ENCODE measurements at regions not wholly inside any gene's neighbourhood (a gene's known extent, or its start where the extent isn't known, plus 50 kb on each side); places are given as distances from the start of the nearest gene placed in this dataset.

DNA sequence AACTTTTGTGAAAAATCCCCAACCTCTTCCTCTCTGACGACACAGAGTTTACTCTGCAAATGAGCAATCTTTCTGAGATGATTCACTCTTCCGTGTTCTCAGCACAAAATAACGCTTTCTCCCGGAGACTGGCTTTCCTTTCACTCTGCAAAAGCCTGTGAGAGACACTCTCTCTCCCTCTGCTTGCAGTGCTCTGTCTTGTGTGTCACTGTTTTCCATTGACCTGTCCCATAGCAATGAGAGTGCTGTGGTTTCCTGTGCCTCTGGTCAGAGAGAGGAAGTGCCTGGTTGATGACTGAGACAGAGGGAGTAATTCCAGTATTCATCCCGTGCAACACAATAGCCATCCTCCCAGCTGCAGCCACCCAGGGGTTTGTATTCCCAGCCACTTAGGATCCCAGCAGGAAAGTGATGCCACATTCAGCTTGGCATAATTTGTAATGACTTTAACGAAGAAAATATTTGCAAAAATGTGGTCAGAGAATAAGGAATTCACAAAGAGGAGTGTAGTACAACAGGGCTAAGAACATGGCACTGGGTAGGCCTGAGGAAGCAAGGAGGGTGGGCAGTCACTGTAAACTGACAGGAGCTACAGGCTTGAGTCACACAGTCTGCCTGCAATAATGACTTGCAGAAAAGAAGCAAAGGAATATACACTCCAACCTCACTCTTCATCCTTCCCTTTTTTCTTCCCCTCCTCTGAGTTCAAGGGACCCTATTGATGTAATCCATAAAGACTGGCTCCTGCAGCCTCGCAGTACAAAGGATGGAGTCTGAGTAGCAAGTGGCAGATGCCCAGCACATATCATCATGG, 463.5 kb upstream of the RGMB start:
- Histone ChIP-seq H3K27ac (no peak overlapping the region), H3K4me1 (ENCODE audit: low read depth, poor library complexity, severe bottlenecking) (no peaks in the 10 kb centered on the region), H3K9ac (no peak overlapping the region), H3K79me2 (ENCODE audit: insufficient read depth, low read depth) (no peaks in the 10 kb centered on the region), H2AFZ (ENCODE audit: low read depth) (no peak overlapping the region), H3K4me3 (IDR thresholded peaks at IDR 0.05; ENCODE audit: insufficient read depth, low read depth, low read length) (no peak overlapping the region), H4K20me1 (ENCODE audit: insufficient read depth) (no peaks in the 10 kb centered on the region), H3K36me3 (ENCODE audit: insufficient read depth) (no peaks in the 10 kb centered on the region), H3K4me2 (no peak overlapping the region), H3K27me3 (ENCODE audit: insufficient read depth, low read depth) (no peaks in the 10 kb centered on the region)
- TF ChIP-seq, protein P1, sequence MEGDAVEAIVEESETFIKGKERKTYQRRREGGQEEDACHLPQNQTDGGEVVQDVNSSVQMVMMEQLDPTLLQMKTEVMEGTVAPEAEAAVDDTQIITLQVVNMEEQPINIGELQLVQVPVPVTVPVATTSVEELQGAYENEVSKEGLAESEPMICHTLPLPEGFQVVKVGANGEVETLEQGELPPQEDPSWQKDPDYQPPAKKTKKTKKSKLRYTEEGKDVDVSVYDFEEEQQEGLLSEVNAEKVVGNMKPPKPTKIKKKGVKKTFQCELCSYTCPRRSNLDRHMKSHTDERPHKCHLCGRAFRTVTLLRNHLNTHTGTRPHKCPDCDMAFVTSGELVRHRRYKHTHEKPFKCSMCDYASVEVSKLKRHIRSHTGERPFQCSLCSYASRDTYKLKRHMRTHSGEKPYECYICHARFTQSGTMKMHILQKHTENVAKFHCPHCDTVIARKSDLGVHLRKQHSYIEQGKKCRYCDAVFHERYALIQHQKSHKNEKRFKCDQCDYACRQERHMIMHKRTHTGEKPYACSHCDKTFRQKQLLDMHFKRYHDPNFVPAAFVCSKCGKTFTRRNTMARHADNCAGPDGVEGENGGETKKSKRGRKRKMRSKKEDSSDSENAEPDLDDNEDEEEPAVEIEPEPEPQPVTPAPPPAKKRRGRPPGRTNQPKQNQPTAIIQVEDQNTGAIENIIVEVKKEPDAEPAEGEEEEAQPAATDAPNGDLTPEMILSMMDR (conservative IDR thresholded peaks at IDR 0.05; ENCODE audit: low read depth, low read length), result no peak

DNA sequence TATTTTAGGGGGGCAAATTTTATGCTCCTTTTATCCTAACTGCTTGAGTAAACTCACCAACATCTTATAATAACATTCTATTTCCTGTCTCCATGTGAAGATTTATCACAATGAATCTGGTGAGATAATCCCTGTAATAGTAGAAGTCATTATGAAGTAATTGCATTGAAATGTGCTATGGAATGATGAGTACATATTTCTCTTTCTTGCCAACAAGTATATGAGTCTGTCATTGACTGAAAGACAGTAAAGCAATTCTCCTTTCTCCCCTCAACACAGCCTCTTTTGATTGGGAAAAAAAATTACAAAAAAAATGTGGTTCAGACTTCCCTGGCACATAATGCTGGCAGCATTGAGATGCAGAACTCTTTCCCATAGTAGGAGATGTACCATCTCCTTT, 459.2 kb upstream of the RGMB start:
- no peaks in the 10 kb centered on the region for H3K4me1 ChIP-seq (ENCODE audit: low read depth, poor library complexity, severe bottlenecking)
- H3K27ac ChIP-seq, result no peak overlapping the region
- H3K27me3 ChIP-seq (ENCODE audit: insufficient read depth, low read depth), result no peaks in the 10 kb centered on the region
- no peaks in the 10 kb centered on the region for H3K36me3 ChIP-seq (ENCODE audit: insufficient read depth)
- no peaks in the 10 kb centered on the region for H4K20me1 ChIP-seq (ENCODE audit: insufficient read depth)
- H3K9ac ChIP-seq, result no peak overlapping the region
- no peak overlapping the region for H3K4me2 ChIP-seq
- no peak overlapping the region for H3K4me3 ChIP-seq (IDR thresholded peaks at IDR 0.05; ENCODE audit: insufficient read depth, low read depth, low read length)
- no peaks in the 10 kb centered on the region for H3K79me2 ChIP-seq (ENCODE audit: insufficient read depth, low read depth)
- TF ChIP-seq, protein P1 (conservative IDR thresholded peaks at IDR 0.05; ENCODE audit: low read depth, low read length), result no peak
- H2AFZ ChIP-seq (ENCODE audit: low read depth), result no peak overlapping the region

DNA sequence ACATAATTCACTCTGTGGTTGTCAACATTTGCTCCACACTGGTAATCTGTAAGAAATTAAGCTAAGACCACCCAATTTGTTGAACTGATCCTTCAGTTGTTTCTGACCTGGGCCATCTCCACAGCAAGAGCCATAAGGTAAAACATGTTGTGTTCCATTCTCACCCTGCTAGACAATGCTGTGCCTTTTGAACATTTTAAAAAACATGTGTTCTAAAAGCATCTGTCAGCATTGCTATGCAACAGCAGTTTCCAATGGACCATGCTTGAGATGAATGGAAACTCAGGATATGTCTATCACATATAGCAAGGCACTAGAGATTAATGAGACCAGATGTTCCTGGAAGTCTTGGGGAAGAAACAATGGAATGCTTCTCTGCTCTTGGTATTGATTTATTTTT, 455.1 kb upstream of the RGMB start:
- no peak overlapping the region for H3K9ac ChIP-seq
- H3K36me3 ChIP-seq (ENCODE audit: insufficient read depth), result no peaks in the 10 kb centered on the region
- H3K4me1 ChIP-seq (ENCODE audit: low read depth, poor library complexity, severe bottlenecking), result no peaks in the 10 kb centered on the region
- H4K20me1 ChIP-seq (ENCODE audit: insufficient read depth), result no peaks in the 10 kb centered on the region
- H3K4me2 ChIP-seq, result no peak overlapping the region
- H3K27me3 ChIP-seq (ENCODE audit: insufficient read depth, low read depth), result no peaks in the 10 kb centered on the region
- no peak overlapping the region for H3K4me3 ChIP-seq (IDR thresholded peaks at IDR 0.05; ENCODE audit: insufficient read depth, low read depth, low read length)
- TF ChIP-seq, protein P1 (conservative IDR thresholded peaks at IDR 0.05; ENCODE audit: low read depth, low read length), result no peak
- H3K27ac ChIP-seq, result no peak overlapping the region
- H3K79me2 ChIP-seq (ENCODE audit: insufficient read depth, low read depth), result no peaks in the 10 kb centered on the region
- no peak overlapping the region for H2AFZ ChIP-seq (ENCODE audit: low read depth)

DNA sequence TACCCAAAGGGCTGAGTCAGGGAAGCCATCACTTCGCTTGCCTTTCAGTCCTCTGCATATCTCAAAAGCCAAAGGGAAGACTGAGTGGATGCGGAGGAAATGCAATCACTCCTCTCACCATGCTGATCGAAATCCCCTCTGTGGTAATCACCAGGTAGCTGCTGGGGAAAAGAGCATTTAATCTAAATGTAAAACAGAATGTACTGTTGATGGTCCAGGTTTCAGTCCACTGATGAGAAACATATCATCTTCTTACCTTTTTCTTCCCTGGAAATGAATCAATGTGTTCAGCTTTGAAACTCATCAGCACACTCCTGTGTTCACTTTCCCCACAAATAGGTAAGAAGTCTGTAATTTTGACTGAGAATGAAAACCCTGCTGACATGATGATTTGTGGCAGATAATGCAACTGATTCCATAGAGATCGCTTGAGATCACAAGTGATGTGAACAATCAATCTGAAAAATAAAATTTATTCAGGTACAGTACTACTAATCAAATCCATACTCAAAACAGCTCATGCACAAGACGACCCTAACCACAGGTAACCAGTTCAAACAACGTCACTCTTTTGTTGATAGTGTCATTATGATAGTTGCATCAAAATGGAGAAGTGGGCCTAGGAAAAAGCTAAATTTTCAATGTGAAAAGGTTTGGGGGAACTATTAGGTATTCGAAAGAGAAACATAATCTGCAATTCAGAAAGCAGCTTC, 454.0 kb upstream of the RGMB start:
- TF ChIP-seq, protein P1 (conservative IDR thresholded peaks at IDR 0.05; ENCODE audit: low read depth, low read length), result no peak
- H3K27ac ChIP-seq, result no peak overlapping the region

More for the DNA sequence above, 454.0 kb upstream of the RGMB start:
- Histone ChIP-seq H3K27me3 (ENCODE audit: insufficient read depth, low read depth) (no peaks in the 10 kb centered on the region), H3K79me2 (ENCODE audit: insufficient read depth, low read depth) (no peaks in the 10 kb centered on the region), H3K4me2 (no peak overlapping the region), H3K4me1 (ENCODE audit: low read depth, poor library complexity, severe bottlenecking) (no peaks in the 10 kb centered on the region), H2AFZ (ENCODE audit: low read depth) (no peak overlapping the region), H3K36me3 (ENCODE audit: insufficient read depth) (no peaks in the 10 kb centered on the region), H3K4me3 (IDR thresholded peaks at IDR 0.05; ENCODE audit: insufficient read depth, low read depth, low read length) (no peak overlapping the region), H3K9ac (no peak overlapping the region), H4K20me1 (ENCODE audit: insufficient read depth) (no peaks in the 10 kb centered on the region)

Measured in KMS-11 (cell line).